Stimulated activated CD4-positive, alpha-beta T cell treated with anti-CD3 and anti-CD28 coated beads, TNF-alpha, amount 100 ng/mL, for 1 hour (primary cell): ENCODE measurements at regions not wholly inside any gene's neighbourhood (a gene's known extent, or its start where the extent isn't known, plus 50 kb on each side); places are given as distances from the start of the nearest gene placed in this dataset.
"Not testable (repeated sequence)": the region's sequence is repeated elsewhere in the genome, so short reads cannot be mapped to it uniquely, and the experiment has no call there.

Experiments
- DNase-seq, 3 donors: peaks; one replicate each; pipeline ENCODE4 v3.0.0-alpha.2; 2020; ENCODE audit warnings: low read depth in 3 of 3, low spot score in 1 of 3

GRCh38 chr7:21305455-21306235, 122.2 kb upstream of the SP4 start:
- DNase-seq: no peak

- DNase-seq: no peak
Measured at GRCh38 chr7:21314954-21315353, 112.9 kb upstream of the SP4 start.

- no peak for DNase-seq
Measured at GRCh38 chr7:21317966-21318915, 109.6 kb upstream of the SP4 start.

GRCh38 chr7:21318916-21319270, 109.0 kb upstream of the SP4 start:
- DNase-seq: no peak

GRCh38 chr7:21326241-21326640, 101.6 kb upstream of the SP4 start:
- DNase-seq: no peak

GRCh38 chr7:21326921-21327320, 101.0 kb upstream of the SP4 start:
- DNase-seq: no peak

GRCh38 chr7:21327422-21328409, 100.2 kb upstream of the SP4 start:
- DNase-seq: no peak

GRCh38 chr7:21330462-21331178, 97.3 kb upstream of the SP4 start:
- DNase-seq: no peak

GRCh38 chr7:21334906-21335305, 93.0 kb upstream of the SP4 start:
- no peak for DNase-seq

GRCh38 chr7:21336743-21337142, 91.1 kb upstream of the SP4 start:
- DNase-seq: no peak

- DNase-seq: no peak
Measured at GRCh38 chr7:21338728-21339164, 89.1 kb upstream of the SP4 start.

- not testable (repeated sequence) for DNase-seq
Measured at GRCh38 chr7:21344900-21345299, 83.0 kb upstream of the SP4 start.

- no peak for DNase-seq
Measured at GRCh38 chr7:21345361-21345760, 82.5 kb upstream of the SP4 start.

GRCh38 chr7:21346297-21346696, 81.6 kb upstream of the SP4 start:
- no peak for DNase-seq

GRCh38 chr7:21352540-21353387, 75.1 kb upstream of the SP4 start:
- no peak for DNase-seq

GRCh38 chr7:21353388-21353780, 74.5 kb upstream of the SP4 start:
- no peak for DNase-seq

- no peak for DNase-seq
Measured at GRCh38 chr7:21354284-21354683, 73.6 kb upstream of the SP4 start.

- peak in 1 of 3 donors; percentile 3 for DNase-seq
Measured at GRCh38 chr7:21355406-21355874, 72.4 kb upstream of the SP4 start.

GRCh38 chr7:21356616-21357015, 71.3 kb upstream of the SP4 start:
- DNase-seq: no peak
